GM13977 (cell line): ENCODE measurements at regions not wholly inside any gene's neighbourhood (a gene's known extent, or its start where the extent isn't known, plus 50 kb on each side); places are given as distances from the start of the nearest gene placed in this dataset.
"Not testable (repeated sequence)": the region's sequence is repeated elsewhere in the genome, so short reads cannot be mapped to it uniquely, and the experiment has no call there.

Experiments
- DNase-seq: peaks from one replicate; pipeline ENCODE4 v3.0.0; 2012; ENCODE audit warnings: low spot score
- in situ Hi-C: fragments of 300-500 bp; cut with MboI; formaldehyde crosslinking; loops from one replicate; pipeline ENCODE4 v1.12.0; 2022; ENCODE audit warnings: low sequenced_read_pairs, low pct_unique_long_range_greater_than_20kb, mixed read lengths, inconsistent platforms; ENCODE audit not compliant: unreplicated experiment
- TF ChIP-seq, protein P1 (sequence below): IDR thresholded peaks from 2 replicates; pipeline ENCODE4 v1.5.1; 2012; ENCODE audit warnings: mild to moderate bottlenecking, control low read depth; ENCODE audit not compliant: insufficient read depth; ENCODE audit errors: extremely low read depth, missing control alignments

DNA sequence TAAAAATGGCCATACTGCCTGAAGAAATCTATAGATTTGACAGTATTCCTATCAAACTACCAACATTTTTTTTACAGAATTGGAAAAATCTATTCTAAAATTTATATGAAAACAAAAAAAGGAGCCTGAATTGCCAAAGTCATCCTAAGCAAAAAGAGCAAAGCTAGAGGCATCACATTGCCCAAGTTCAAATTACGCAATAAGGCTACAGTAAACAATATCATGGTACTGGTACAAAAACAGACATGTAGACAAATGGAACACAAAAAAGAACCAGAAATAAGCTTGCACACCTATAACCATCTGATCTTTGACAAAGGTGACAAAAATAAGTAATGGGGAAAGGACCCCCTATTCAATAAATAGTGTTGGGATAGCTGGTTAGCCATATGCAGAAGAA is 50.2 kb upstream of the THSD7B start:
- TF ChIP-seq, protein P1, sequence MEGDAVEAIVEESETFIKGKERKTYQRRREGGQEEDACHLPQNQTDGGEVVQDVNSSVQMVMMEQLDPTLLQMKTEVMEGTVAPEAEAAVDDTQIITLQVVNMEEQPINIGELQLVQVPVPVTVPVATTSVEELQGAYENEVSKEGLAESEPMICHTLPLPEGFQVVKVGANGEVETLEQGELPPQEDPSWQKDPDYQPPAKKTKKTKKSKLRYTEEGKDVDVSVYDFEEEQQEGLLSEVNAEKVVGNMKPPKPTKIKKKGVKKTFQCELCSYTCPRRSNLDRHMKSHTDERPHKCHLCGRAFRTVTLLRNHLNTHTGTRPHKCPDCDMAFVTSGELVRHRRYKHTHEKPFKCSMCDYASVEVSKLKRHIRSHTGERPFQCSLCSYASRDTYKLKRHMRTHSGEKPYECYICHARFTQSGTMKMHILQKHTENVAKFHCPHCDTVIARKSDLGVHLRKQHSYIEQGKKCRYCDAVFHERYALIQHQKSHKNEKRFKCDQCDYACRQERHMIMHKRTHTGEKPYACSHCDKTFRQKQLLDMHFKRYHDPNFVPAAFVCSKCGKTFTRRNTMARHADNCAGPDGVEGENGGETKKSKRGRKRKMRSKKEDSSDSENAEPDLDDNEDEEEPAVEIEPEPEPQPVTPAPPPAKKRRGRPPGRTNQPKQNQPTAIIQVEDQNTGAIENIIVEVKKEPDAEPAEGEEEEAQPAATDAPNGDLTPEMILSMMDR: no peak
- in situ Hi-C loops: no loop called here
- no peak for DNase-seq

DNA sequence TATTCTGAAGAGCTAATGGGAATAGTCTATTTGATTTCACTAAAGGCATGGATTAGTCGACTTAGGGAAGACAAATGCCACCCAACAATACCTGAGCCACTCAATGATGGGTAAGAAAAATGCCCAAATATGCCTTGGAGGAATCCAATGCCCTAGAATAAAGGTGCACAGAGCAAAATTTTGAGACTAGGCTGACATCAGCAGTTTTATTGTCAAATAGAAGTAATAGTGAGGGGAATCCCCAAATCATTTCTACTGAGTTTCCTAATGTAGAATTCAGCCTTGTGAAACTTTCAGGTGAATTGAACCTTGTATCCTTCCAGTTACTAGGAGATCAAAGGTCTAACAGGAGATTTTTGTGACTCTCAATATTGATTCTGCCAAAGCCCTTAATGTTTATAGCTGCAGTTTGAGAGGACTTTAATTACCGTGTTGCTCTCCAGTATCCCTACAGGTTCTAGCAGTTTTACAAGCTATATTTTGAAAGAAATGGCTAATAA is 50.8 kb upstream of the THSD7B start:
- TF ChIP-seq, protein P1: no peak
- in situ Hi-C loops: no loop called here
- DNase-seq: no peak

DNA sequence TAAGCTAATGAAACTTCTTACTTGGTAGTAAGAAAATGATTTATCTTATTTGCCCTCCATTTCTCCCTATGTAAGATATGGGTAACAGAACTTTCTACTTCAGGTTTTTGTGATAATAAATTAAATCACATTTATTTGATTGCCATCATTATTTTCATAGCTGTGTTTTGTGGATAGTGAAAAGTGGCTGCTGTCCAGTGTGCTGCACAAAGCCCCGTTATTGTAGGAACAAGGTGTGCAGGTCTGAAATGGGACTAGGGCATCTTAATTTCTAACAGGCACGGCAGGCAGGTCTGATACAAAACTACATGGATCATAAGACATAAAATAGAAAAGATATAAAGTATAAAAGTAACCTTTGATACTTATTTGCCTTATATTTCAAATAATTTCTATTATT is 51.6 kb upstream of the THSD7B start:
- TF ChIP-seq, protein P1: no peak
- in situ Hi-C loops: no loop called here
- no peak for DNase-seq

DNA sequence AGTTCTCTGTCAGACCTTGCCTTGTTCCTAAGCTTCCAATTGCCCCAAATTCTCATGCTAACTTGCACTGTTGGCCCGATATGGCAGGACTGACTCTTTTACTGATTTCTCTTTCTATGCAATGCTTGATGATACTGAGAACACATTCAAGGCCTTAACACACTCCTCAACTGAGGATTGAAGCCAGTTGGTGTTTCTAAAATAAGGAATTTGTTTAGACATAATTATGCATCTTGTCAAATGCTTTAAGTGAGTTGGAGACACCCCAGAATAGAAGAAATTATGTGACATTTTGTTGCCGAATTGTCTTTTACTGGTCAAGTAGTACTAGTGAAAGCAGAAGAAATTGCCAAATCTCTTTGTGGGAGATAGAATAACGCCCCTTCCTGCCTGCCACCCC is 60.0 kb upstream of the THSD7B start:
- TF ChIP-seq, protein P1: no peak
- in situ Hi-C loops: no loop called here
- no peak for DNase-seq

DNA sequence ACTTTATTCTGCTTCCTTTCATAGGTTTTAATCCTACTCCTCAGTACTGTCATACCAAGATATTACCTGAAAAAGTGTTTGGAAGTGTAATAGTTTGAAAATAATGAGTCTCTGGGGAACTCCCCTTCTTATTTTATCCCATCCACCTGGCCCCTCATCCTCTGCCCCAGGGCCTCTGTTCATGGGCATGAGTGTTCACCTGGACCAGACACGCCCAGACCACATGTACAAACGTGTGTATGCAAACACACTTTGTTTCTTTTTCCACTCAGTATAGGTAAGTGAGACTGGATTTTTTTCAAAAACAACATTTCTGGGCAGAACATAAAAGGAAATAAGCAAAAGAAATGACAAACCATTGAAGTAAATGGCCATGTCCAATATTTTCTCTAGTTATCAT is 62.1 kb upstream of the THSD7B start:
- in situ Hi-C loops: no loop called here
- TF ChIP-seq, protein P1: no peak
- DNase-seq: no peak

DNA sequence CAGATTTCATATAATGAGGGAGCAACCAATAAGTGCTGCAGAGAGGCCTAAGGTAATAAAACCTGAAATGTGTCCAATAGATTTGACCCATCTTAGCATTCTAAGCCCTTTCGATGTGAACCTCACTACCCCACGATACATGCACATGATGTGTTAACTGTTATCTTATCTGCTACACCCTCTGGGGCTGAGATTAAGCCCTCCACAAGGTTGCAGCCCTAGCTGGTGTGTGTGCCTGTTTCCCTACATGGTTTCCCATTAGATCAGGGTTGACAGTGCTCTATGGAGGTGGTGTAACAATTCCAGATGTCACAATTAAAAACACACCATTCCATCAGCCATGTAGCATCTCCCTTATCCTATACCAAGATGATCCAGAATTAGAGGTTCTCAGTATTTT is 68.9 kb upstream of the THSD7B start:
- DNase-seq: no peak
- in situ Hi-C loops: no loop called here
- TF ChIP-seq, protein P1: no peak

DNA sequence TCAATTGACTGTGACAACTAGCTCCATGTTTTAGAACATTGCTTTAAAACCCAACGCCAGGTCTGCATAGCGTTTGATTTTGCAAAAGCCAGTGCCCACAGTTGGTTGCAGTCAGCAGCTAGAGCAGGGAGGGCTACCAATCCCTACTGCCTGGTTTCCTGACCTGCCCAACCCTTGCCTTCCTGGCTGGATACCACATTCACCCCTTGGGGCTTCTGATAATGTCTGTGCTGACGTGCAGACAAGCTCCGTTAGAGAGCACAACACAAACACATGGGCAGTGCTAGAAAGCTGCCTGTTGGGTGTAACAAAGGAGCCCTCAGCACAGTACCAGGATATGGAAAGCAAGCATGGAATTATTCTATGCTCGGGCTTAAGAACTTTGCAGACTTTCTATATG is 71.4 kb upstream of the THSD7B start:
- in situ Hi-C loops: no loop called here
- DNase-seq: no peak
- TF ChIP-seq, protein P1: no peak

DNA sequence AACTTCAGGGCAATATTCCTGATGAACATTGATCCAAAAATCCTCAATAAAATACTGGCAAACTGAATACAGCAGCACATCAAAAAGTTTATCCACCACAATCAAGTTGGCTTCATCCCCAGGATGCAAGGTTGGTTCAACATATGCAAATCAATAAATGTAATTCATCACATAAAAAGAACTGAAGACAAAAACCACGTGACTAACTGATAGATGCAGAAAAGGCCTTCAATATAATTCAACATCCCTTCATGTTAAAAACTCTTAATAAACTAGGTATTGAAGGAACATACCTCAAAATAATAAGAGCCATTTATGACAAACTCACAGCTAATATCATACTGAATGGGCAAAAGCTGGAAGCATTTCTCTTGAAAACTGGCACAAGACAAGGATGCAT is 85.3 kb upstream of the THSD7B start:
- in situ Hi-C loops, DNase-seq: not testable (repeated sequence)
